Type B pancreatic cell (in vitro differentiated cells): ENCODE measurements at regions not wholly inside any gene's neighbourhood (a gene's known extent, or its start where the extent isn't known, plus 50 kb on each side); places are given as distances from the start of the nearest gene placed in this dataset.

Experiments used
- DNase-seq: peaks from one replicate; pipeline ENCODE4 v3.0.0; 2021; ENCODE audit warnings: mixed read lengths; ENCODE audit not compliant: unreplicated experiment; ENCODE audit errors: extremely low spot score
- H3K27ac Mint-ChIP-seq: 2 replicates; pipeline ENCODE4 v1.8.0; 2021; ENCODE audit warnings: mild to moderate bottlenecking, mixed read lengths
- H3K27me3 Mint-ChIP-seq: 2 replicates; pipeline ENCODE4 v1.8.0; 2021; ENCODE audit warnings: mixed read lengths
- H3K36me3 Mint-ChIP-seq: 2 replicates; pipeline ENCODE4 v1.8.0; 2021; ENCODE audit warnings: mixed read lengths
- H3K4me1 Mint-ChIP-seq: one replicate; pipeline ENCODE4 v1.8.0; 2021; ENCODE audit warnings: mixed read lengths; ENCODE audit not compliant: unreplicated experiment
- H3K4me3 Mint-ChIP-seq: 2 replicates; pipeline ENCODE4 v1.8.0; 2021; ENCODE audit warnings: mild to moderate bottlenecking, mixed read lengths
- H3K9me3 Mint-ChIP-seq: 2 replicates; pipeline ENCODE4 v1.8.0; 2021; ENCODE audit warnings: mixed read lengths
- TF ChIP-seq, protein P1 (sequence below): fragments of 200-600 bp; sonication (generic); conservative IDR thresholded peaks from 2 replicates; pipeline ENCODE4 v1.5.0; 2021; ENCODE audit warnings: antibody characterized with exemption, mild to moderate bottlenecking

DNA sequence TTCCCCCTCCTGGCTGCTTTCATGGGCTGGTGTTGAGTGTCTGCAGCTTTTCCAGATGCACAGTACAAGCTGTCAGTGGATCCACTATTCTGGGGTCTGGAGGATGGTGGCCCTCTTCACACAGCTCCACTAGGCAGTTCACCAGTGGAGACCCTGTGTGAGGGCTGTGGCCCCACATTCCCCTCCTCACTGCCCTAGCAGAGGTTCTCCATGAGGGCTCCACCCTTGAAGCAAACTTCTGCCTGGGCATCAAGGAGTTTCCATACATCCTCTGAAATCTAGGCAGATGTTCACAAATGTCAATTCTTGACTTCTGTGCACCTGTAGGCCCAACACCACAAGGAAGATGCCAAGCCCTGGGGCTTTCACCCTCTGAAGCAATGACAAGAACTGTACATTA, 1386.2 kb upstream of the ACVR2A start:
- H3K36me3 Mint-ChIP-seq: no peaks in the 10 kb centered on the region
- DNase-seq: no peak
- H3K27me3 Mint-ChIP-seq: no peaks in the 10 kb centered on the region
- no peak overlapping the region for H3K27ac Mint-ChIP-seq
- no peak overlapping the region for H3K4me3 Mint-ChIP-seq
- H3K4me1 Mint-ChIP-seq: no peaks in the 10 kb centered on the region
- TF ChIP-seq, protein P1, sequence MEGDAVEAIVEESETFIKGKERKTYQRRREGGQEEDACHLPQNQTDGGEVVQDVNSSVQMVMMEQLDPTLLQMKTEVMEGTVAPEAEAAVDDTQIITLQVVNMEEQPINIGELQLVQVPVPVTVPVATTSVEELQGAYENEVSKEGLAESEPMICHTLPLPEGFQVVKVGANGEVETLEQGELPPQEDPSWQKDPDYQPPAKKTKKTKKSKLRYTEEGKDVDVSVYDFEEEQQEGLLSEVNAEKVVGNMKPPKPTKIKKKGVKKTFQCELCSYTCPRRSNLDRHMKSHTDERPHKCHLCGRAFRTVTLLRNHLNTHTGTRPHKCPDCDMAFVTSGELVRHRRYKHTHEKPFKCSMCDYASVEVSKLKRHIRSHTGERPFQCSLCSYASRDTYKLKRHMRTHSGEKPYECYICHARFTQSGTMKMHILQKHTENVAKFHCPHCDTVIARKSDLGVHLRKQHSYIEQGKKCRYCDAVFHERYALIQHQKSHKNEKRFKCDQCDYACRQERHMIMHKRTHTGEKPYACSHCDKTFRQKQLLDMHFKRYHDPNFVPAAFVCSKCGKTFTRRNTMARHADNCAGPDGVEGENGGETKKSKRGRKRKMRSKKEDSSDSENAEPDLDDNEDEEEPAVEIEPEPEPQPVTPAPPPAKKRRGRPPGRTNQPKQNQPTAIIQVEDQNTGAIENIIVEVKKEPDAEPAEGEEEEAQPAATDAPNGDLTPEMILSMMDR: no peak
- H3K9me3 Mint-ChIP-seq: peaks cover 10% of the 10 kb centered on the region

DNA sequence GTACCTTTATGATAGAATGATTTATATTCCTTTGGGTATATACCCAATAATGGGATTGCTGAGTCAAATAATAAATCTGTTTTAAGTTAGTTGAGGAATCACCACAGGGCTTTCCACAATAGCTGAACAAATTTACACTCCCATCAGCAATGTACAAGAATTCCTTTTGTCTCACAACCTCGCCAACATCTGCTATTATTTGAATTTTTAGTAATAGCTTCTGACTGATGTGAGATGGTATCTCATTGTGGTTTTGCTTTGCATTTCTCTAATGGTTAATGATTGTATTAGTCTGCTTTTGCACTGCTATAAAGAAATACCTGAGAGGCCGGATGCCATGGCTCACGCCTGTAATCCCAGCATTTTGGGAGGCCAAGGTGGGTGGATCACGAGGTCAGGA, 1387.6 kb upstream of the ACVR2A start:
- Mint-ChIP-seq H3K27ac (no peak overlapping the region), H3K27me3 (no peaks in the 10 kb centered on the region), H3K9me3 (peaks cover 10% of the 10 kb centered on the region), H3K4me3 (no peak overlapping the region), H3K4me1 (no peaks in the 10 kb centered on the region), H3K36me3 (no peaks in the 10 kb centered on the region)
- TF ChIP-seq, protein P1: no peak
- no peak for DNase-seq

DNA sequence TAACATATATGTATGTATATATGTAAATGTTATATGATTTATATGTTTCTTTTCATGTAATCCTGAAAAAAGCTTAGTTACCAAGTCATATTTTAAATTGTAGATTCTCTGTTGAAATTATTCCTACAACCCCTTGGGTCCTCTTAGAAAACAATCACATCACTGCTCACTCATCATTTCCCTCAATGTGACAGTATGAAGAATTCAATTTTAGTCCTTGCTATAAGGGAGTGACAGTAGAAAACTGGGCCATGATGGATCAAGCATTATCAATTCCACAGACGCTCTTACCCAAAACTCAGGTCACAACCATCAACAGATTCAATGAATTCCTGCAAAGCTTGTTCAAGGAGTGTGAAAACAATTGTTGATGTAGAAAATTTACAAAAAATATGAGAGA, 1389.5 kb upstream of the ACVR2A start:
- Mint-ChIP-seq H3K4me1 (no peaks in the 10 kb centered on the region), H3K27ac (no peak overlapping the region), H3K4me3 (no peak overlapping the region), H3K9me3 (peaks cover 9% of the 10 kb centered on the region), H3K36me3 (no peaks in the 10 kb centered on the region), H3K27me3 (no peaks in the 10 kb centered on the region)
- TF ChIP-seq, protein P1: no peak
- no peak for DNase-seq

DNA sequence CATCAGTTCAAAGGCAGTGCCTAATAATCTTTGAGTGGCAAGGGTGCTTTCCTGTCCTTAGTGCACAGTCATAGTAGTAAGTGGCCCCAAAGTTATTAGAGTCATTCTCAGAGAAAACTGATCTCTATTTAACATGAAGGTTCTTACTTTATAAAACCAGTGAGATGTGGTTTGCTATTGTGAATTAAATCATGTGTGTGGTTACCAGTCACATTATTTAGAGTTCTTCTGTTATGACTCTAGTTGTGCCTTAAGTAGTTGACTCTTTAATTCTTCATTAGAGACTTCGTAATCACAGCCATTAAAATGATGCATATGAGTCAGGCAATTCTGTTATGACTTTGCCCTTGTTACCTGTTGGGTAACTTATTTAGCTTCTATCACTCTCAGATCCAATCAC, 1392.9 kb upstream of the ACVR2A start:
- H3K4me3 Mint-ChIP-seq: no peak overlapping the region
- DNase-seq: no peak
- H3K4me1 Mint-ChIP-seq: no peaks in the 10 kb centered on the region
- H3K36me3 Mint-ChIP-seq: no peaks in the 10 kb centered on the region
- no peaks in the 10 kb centered on the region for H3K27me3 Mint-ChIP-seq
- H3K9me3 Mint-ChIP-seq: peaks cover 8% of the 10 kb centered on the region
- TF ChIP-seq, protein P1: no peak
- H3K27ac Mint-ChIP-seq: no peak overlapping the region

DNA sequence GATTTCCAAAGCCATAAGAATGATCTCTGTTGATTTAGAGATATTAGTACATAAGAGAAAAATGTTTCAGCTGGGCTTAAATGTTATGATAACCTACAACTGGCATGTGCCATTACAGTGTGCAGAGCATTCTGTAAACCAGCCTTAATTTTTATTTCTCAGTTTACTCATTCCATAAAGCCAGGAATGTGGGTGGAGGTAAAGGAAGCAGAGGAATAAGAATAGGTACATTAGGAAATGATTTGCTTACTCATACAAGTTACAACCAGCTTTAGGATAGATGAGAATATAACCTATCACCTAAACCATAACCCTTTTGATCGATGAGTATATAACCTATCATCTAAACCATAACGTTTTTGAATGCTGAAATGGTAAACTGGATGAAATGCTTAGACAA, 1394.7 kb upstream of the ACVR2A start:
- DNase-seq: no peak
- Mint-ChIP-seq H3K27ac (no peak overlapping the region), H3K4me3 (no peak overlapping the region), H3K4me1 (no peaks in the 10 kb centered on the region), H3K27me3 (no peaks in the 10 kb centered on the region), H3K9me3 (peaks cover 14% of the 10 kb centered on the region), H3K36me3 (no peaks in the 10 kb centered on the region)
- TF ChIP-seq, protein P1: no peak

DNA sequence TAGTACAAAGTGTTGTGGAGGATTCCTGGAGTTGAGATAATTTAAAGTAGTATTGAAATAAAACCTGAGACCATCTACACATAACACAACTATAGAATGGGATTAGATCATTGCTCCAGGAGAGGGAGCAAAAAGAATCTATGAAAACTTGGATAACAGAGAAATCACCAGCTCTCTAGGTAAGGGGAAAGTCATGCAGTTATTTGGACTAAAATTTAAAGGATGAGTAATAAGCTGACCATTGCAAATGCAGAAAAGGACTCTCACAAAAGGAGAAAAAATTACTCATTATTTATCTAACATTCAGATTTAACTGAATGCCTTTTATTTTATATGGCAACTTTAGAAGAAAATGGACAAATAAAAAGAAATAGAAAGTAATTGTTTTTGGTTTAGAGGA, 1399.8 kb upstream of the ACVR2A start:
- no peak overlapping the region for H3K27ac Mint-ChIP-seq
- no peaks in the 10 kb centered on the region for H3K27me3 Mint-ChIP-seq
- H3K4me1 Mint-ChIP-seq: no peaks in the 10 kb centered on the region
- no peaks in the 10 kb centered on the region for H3K36me3 Mint-ChIP-seq
- H3K4me3 Mint-ChIP-seq: no peak overlapping the region
- TF ChIP-seq, protein P1: no peak
- peaks cover 14% of the 10 kb centered on the region for H3K9me3 Mint-ChIP-seq
- DNase-seq: no peak
